GM12874 (cell line): ENCODE measurements at regions not wholly inside any gene's neighbourhood (a gene's known extent, or its start where the extent isn't known, plus 50 kb on each side); places are given as distances from the start of the nearest gene placed in this dataset.

Source experiments
- CTCF ChIP-seq: IDR thresholded peaks from 2 replicates; pipeline ENCODE4 v1.5.1; 2011; ENCODE audit warnings: low read depth, mild to moderate bottlenecking, control low read depth, low read length, moderate library complexity; ENCODE audit not compliant: insufficient read depth

DNA sequence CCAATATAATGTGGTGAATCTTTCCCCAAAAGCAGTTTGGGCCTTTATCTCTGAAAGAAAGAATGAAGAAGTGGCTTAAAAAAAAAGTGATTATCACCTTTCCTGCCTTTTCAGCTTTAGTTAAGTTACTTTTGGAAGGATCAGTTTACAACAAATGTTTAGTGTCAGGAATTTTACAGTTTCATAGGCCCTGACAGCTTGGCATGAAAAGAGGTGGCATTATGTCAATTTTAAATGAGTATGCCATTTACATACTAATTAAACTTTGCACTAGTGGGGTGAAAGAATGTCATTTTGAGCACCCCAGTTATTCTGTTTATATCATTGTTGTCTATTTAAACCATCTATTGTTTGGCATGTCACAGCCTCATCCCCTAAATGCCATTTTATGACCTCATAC lies 763.5 kb upstream of the FANCL start:
- TF ChIP-seq CTCF, result no peak

- no peak for TF ChIP-seq CTCF
These were observed 759.7 kb upstream of the FANCL start for GRCh38 chr2:59000796-59001195.

DNA sequence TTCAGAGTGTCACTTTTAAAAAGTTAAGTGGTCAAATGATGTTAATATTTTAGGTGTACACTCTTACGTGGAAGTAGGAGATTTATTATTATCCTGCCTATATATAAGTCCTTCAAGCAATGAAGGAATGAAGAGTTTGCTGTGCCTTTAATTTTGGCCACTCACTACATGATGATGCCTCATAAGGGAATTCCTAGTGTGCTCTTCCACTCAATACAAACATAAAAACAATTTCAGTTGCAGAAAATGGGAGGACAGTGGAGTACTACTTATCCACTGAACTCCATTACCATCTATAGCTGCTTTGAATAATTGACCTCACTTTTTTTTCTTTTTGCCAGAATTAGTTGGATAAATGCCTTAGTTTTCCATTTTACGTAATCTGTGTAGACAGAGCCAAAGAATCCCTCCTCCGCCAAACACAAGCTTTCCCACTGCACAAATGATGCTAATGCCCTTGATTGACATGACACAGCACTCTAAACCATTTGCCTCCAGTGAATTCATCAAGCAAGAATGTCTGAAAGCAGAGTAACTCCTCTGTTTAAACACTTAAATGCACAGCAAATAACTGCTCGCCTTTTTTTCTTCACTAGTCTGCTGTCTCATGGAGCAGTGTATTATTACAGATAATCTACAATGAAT lies 751.1 kb upstream of the FANCL start:
- TF ChIP-seq CTCF, result no peak

GRCh38 chr2:58991357-58991756 lies 750.2 kb upstream of the FANCL start:
- no peak for TF ChIP-seq CTCF

DNA sequence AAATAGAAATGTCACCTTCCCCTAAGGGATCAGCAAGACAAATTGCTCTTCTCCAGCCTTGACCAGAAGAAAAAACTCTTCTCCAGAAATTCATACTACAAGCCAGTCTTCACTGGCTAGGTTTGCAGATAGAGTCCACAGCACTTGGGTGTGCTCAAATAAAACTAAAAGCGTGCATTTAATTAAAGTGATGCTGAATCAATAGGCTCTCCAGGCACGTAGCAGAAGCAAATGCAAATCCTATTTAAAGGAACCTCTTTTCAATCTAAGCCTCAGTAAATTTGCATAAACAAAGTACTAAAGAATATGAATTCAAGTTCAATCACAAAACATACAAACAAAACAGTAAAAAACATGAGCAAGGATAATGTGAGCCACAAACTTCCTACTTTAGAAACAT lies 744.4 kb upstream of the FANCL start:
- TF ChIP-seq CTCF, result no peak

GRCh38 chr2:58984731-58985130 lies 743.6 kb upstream of the FANCL start:
- TF ChIP-seq CTCF, result no peak

- no peak for TF ChIP-seq CTCF
These were observed 742.0 kb upstream of the FANCL start for GRCh38 chr2:58983111-58983510.
